ENCODE measurements at regions not wholly inside any gene's neighbourhood (a gene's known extent, or its start where the extent isn't known, plus 50 kb on each side); places are given as distances from the start of the nearest gene placed in this dataset.

DNA sequence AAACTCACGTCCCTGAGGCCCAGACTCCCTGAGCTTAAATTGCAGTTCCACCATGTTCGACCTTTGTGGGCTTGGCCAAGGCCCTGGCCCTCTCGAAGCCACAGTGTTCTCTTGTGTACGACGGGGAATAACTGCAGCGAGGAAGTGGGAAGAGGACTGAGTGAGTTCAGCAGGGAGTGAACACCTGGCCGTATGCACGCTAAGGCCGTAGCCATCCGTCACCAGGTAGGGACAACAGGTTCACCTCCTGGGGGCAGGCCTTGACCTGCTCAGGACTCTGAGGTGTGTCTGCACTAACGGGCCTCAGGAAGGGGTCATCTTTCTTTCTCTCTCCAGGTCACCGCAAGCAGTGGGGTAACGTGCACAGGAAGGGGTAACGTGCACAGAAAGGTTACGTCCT is 67.2 kb upstream of the CTBP2 start:
- Histone ChIP-seq H3K27me3 (peaks cover 0 to 3% (median 0%) of the 10 kb centered on the region in 4 donors), H3K9me3 (no peaks in the 10 kb centered on the region), H3K36me3 (no peaks in the 10 kb centered on the region), H3K4me1 (peaks cover 0 to 13% (median 0%) of the 10 kb centered on the region in 3 donors), H3K27ac (no peak overlapping the region), H3K4me3 (no peak overlapping the region)
- no peak for DNase-seq
- intact Hi-C loops (cut with DNase I): no loop called here
- WGBS, 2 donors: 66 to 79% methylated on average over 4 to 14 of the region's 15 CpGs
- TF ChIP-seq, protein P1, sequence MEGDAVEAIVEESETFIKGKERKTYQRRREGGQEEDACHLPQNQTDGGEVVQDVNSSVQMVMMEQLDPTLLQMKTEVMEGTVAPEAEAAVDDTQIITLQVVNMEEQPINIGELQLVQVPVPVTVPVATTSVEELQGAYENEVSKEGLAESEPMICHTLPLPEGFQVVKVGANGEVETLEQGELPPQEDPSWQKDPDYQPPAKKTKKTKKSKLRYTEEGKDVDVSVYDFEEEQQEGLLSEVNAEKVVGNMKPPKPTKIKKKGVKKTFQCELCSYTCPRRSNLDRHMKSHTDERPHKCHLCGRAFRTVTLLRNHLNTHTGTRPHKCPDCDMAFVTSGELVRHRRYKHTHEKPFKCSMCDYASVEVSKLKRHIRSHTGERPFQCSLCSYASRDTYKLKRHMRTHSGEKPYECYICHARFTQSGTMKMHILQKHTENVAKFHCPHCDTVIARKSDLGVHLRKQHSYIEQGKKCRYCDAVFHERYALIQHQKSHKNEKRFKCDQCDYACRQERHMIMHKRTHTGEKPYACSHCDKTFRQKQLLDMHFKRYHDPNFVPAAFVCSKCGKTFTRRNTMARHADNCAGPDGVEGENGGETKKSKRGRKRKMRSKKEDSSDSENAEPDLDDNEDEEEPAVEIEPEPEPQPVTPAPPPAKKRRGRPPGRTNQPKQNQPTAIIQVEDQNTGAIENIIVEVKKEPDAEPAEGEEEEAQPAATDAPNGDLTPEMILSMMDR (IDR thresholded peaks at IDR 0.05): no peak

DNA sequence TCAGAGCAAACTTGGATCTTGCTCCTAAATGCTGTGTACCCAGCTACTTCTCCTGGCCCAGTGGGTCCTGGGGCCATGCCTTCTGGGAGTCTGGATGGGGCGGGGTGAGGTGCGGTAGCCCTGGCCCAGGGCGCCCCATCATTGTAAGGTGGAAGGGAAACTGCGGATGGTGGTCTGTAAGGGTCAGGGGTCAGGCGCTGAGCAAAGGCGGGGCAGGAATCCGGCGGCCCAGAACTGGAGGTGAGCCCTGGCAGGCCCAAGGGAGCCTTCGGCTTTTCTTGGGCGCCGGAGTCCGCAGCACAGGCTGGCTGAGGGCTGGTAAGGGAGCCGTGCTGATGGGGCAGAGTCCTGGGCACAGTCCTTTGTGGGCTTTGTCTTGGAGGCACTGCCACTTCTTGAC is 66.5 kb upstream of the CTBP2 start:
- no peak overlapping the region for H3K27ac ChIP-seq
- intact Hi-C loops (cut with DNase I): no loop called here
- no peak overlapping the region for H3K4me3 ChIP-seq
- no peak for DNase-seq
- H3K4me1 ChIP-seq: peaks cover 0 to 11% (median 0%) of the 10 kb centered on the region in 3 donors
- H3K36me3 ChIP-seq: no peaks in the 10 kb centered on the region
- WGBS, 2 donors: 80% methylated on average over 1 of the region's 13 CpGs; no CpG with 5 or more reads in 1 of the 2 donors
- TF ChIP-seq POLR2A (IDR thresholded peaks at IDR 0.05): no peak
- TF ChIP-seq, protein P1 (IDR thresholded peaks at IDR 0.05): no peak
- H3K27me3 ChIP-seq: peaks cover 0 to 10% (median 0%) of the 10 kb centered on the region in 4 donors
- no peaks in the 10 kb centered on the region for H3K9me3 ChIP-seq

DNA sequence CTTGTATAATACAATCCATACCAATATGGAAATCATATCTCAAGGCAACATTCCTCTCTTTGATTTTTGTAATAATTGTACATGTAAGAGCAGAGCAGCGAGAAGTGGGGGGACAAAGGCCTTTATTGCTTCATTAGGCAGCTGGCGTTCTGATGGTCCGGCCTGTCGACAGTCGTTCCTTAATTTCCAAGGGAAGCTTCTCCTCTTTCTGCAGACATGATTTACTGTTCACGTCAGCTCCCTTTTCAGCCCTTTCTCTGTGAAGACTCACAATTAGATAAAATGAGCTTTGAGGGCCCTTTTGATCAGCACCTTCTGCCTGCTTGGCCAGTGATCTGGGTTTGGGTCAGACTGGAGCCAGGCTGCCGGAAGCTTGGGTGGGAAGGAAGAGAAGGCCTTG is 65.6 kb upstream of the CTBP2 start:
- no peak for DNase-seq
- intact Hi-C loops (cut with DNase I): no loop called here
- peaks cover 0 to 2% (median 0%) of the 10 kb centered on the region in 3 donors for H3K4me1 ChIP-seq
- TF ChIP-seq, protein P1 (IDR thresholded peaks at IDR 0.05): no peak
- TF ChIP-seq POLR2A (IDR thresholded peaks at IDR 0.05): no peak
- 89% methylated on average over 6 of the region's 7 CpGs for WGBS, 2 donors
- H3K36me3 ChIP-seq: no peaks in the 10 kb centered on the region
- no peak overlapping the region for H3K27ac ChIP-seq
- H3K9me3 ChIP-seq: no peaks in the 10 kb centered on the region
- H3K4me3 ChIP-seq: no peak overlapping the region
- H3K27me3 ChIP-seq: peaks cover 0 to 13% (median 0%) of the 10 kb centered on the region in 4 donors

DNA sequence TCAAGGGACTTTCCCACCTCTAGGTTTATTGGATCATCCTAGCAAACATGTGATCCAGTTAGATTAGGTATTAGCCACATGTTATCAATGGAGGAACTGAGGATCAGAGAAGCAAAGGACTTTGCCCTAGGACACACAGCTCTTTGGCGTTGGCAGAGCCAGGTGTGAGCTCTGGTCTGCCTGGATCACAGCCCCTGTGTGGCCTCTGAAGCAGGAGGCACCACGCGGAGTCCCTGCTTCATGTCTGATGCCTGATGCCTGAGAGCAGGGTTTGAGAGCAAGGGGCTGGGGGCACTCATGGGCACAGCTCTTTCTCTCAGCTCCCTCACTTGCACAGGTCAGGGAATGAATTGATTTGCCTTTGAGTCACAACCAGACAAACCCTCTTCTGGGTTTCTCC is 64.7 kb upstream of the CTBP2 start:
- Histone ChIP-seq H3K4me3 (no peak overlapping the region), H3K36me3 (no peaks in the 10 kb centered on the region), H3K4me1 (no peaks in the 10 kb centered on the region), H3K27ac (no peak overlapping the region), H3K27me3 (peaks cover 0 to 19% (median 0%) of the 10 kb centered on the region in 4 donors), H3K9me3 (no peaks in the 10 kb centered on the region)
- no peak for TF ChIP-seq POLR2A (IDR thresholded peaks at IDR 0.05)
- TF ChIP-seq, protein P1 (IDR thresholded peaks at IDR 0.05): no peak
- 72 to 86% methylated on average over 3 of the region's 3 CpGs for WGBS, 2 donors
- intact Hi-C loops (cut with DNase I): no loop called here
- DNase-seq: no peak

DNA sequence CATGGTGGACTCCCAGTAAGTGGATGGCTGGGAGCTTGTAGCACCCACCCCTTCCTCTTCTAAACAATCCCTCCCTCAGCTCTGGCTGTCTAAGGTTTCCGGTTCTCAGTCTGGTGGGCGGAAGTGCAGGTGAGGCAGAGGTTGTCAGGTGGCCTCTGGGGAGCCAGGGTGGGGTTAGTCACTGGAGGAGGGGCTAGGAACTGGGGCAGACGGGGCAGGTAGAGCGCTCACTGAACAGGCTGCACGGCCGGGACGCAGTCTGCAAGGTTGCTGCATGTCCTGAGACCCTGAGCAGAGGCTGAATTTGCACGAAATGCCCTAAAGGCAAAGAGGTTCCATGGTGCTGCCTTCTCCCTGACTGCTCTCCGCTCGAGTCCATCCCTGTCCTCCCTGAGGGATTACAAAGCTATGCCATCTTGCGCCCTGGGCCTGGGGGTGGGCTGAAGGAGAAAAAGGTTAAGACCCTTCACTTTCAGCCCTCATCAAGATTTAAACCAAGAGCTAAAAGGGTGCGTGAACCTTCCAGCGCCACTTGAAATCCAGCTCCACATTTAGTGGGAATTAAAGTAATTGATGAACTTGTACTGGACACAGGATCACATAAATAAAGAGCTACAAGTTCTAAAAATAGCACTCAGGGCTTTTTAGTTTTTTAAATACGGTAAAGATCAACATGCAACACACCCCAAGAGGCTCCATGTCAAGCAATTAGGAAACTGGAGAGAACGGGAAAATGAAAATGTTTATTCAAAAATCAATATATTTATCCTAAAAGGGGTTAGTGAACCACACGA is 62.3 kb upstream of the CTBP2 start:
- intact Hi-C loops (cut with DNase I): no loop called here
- no peak for DNase-seq
- no peak overlapping the region for H3K27ac ChIP-seq
- no peaks in the 10 kb centered on the region for H3K4me1 ChIP-seq
- 68 to 70% methylated on average over 7 to 9 of the region's 16 CpGs for WGBS, 2 donors
- no peaks in the 10 kb centered on the region for H3K36me3 ChIP-seq
- H3K4me3 ChIP-seq: no peak overlapping the region
- peaks cover 0 to 22% (median 0%) of the 10 kb centered on the region in 4 donors for H3K27me3 ChIP-seq
- no peaks in the 10 kb centered on the region for H3K9me3 ChIP-seq
- TF ChIP-seq, protein P1 (IDR thresholded peaks at IDR 0.05): no peak
- no peak for TF ChIP-seq POLR2A (IDR thresholded peaks at IDR 0.05)

Measured in esophagus squamous epithelium (tissue), 5 donors.